HG03039 (cell line): ENCODE measurements at regions not wholly inside any gene's neighbourhood (a gene's known extent, or its start where the extent isn't known, plus 50 kb on each side); places are given as distances from the start of the nearest gene placed in this dataset.
"Not testable (repeated sequence)": the region's sequence is repeated elsewhere in the genome, so short reads cannot be mapped to it uniquely, and the experiment has no call there.

Experiments
- ATAC-seq: cut with Tn5 transposase; IDR thresholded peaks from one replicate; pipeline ENCODE4 v1.9.1; 2021; ENCODE audit warnings: mild to moderate bottlenecking, moderate library complexity; ENCODE audit not compliant: unreplicated experiment

DNA sequence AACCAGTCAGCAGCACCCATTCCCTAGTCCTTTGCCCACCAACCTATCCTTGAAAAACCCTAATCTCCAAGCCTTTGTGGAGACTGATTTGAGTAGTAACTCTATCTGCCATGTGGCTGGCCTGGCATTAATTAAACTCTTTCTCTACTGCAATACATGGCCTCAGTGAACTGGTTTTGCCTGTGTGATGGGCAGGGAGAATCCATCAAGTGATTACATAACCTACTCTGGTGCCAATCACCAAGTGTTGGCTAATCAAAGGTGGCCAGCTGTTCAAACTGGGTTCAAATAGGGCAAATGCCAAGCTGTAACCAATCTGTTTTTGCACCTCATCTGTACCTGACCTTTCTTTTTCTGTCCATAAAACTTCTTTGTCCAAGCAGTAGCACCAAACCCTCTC lies 139.8 kb upstream of the XPO1 start:
- no peak for ATAC-seq

DNA sequence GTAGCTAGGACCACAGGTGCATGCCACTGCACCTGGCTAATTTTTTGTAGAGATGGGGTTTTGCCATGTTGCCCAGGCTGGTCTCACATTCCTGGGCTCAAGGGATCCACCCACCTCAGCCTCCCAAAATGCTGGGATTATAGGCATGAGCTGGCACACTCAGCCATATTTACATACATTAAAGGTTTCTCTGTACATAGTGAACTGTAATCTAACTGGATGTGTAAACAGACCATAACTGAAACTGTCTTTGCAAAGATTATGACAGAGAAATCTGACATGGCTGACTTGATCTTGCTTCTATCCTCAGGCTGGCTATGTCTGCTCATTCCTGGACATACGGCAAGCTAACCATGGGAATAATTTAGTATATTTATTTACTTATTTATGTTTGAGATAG lies 139.2 kb upstream of the XPO1 start:
- ATAC-seq: no peak

GRCh38 chr2:61675204-61675603 lies 137.0 kb upstream of the XPO1 start:
- no peak for ATAC-seq

DNA sequence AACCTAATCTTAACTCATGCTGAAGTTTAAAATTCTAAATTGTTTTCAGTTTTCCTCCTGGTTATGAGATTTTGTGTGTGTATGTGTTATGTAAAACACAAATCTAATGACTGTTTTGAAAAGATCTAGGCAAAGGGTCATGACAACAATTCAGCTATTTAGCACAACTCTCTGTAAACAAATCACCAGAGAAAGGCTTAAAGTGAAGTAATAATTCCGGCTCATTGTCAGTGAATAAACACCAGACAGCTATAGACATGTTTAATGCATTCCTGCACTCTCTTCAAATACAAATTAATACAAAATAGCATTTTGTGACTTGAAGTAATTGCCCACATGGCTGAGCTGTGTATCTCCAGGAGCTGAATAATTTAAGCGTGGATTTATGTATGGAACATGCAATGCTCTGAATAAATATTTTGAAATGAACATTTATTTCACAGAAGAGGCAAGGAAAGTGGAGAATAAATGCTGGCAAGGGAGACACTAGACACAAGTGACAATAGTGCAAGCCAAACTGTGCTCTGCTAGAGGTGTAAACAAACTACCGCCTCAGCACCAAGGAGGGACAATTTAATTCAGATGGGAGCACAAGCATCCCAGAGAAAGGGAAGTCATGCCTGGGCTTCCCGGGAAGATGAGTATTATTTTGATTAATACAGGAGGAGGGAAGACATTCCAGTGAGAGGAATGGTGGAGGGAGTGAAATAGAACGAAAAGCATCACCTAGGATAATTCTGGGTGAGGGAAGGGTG lies 133.6 kb upstream of the XPO1 start:
- ATAC-seq: no peak

DNA sequence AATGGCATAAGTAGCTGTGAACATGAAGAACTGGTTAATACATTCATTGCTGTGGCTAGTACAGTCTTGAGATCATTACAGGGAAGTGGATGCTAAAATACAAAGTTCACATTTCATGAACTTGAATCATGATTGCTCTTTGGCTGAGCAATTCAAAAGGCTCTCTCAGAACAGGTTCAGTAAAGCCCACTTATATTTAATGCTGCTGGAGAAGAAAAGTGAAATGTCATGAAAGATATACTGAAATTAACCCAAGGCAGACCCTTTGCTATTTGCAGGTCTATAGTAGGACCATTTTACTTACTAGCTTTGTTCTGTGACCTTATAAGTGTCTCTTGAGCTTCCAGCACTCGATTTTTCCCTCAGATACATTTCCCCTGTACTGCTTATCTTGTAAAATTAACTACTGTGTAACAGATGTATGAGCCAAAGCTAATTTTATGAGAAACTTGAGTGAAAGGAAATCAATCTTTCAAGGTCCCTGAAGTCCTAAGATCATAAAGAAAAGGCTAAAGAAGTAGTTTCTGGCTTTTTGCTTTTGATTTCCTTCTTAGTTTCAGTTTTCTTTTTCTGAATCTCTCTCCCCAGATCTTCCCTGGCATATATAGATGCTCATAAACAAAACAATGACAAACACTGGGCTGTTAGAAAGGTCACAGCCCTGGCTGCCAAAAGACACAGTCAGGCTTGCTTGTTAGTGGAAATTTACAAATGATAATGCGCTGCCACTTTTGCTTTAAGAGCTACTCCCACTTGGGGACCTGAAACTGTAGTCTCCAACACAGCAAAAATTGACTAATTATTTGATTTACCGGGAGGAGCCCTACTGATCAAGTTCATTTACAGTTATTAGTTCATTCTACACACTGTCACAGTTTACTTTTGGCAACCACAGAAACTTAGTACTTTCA lies 132.7 kb upstream of the XPO1 start:
- ATAC-seq: no peak

DNA sequence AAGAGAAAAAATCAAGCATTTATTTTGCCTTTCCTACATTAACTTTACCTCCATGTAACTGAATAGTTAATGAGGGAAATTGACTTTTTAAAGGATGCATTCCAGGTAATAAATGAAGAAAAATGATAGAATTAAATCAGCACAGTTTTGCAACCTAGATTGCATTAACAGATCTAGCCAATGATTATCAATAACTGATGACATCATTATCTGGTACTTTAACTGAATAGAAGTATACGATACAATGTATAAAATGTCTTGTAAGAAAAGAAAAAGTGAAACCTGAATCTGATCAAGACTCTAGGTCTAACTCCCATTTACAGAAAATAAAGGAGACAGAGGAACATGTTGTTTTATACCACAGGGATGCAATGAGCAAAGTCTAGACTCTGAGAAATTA lies 126.0 kb upstream of the XPO1 start:
- no peak for ATAC-seq

DNA sequence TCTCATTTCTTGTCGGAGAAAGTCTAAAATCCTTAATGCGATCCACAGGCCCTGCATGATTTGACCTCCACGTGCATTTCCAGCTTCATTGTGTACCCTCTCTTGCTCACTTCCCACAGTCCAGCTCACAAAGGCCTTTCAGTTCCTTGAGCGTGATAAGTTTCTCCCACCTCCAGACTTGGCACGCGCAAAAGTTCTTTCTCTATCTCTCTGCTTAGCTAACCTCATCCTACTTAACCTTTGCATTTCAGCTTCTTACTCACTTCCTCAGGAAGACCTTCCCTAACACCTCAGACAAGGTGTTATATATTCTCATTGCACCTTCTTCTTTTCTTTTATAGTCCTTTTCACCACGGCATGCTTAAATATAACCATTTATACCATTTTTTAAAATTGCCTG lies 124.8 kb upstream of the XPO1 start:
- no peak for ATAC-seq

DNA sequence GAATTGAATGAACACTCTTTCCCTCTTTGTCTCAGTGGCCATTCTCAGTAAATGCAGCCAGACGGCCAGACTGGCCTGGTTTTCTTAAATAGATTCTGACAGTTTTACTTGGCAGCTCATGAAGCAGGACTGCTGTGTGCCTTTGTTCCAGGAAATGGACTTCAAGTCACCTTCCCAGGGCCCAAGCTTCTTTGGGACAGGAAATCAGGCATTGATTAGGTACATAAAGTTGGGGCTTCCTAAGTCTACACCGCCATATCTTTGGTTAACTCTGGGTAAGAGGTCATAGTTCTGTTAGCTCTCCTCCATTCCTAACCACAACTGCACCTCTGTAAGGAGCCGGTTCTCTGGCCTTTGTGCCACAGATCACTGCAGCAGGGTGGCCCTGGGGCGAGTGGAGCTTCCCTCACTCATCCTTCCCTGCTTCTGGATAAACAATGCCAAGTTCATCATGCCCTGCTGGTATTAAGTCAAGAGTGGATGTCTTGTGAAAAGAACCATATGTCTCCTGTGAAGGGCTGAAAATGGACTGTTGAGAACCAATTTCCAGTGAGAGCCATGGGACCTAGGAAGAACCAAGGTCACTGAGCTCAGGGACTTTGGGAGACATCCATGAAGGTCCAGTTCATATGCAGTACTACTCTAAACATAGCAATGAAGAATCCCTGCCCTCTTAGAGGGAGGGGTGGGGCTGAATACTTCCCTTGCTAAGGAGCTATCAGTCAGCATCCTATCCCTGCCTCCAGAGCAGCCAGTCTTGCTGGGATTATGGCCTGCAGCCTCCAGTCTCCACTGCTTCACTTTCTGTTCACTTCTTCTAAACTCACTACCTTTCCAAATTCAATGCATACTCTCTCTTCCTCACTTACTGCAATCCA lies 122.6 kb upstream of the XPO1 start:
- ATAC-seq: no peak

DNA sequence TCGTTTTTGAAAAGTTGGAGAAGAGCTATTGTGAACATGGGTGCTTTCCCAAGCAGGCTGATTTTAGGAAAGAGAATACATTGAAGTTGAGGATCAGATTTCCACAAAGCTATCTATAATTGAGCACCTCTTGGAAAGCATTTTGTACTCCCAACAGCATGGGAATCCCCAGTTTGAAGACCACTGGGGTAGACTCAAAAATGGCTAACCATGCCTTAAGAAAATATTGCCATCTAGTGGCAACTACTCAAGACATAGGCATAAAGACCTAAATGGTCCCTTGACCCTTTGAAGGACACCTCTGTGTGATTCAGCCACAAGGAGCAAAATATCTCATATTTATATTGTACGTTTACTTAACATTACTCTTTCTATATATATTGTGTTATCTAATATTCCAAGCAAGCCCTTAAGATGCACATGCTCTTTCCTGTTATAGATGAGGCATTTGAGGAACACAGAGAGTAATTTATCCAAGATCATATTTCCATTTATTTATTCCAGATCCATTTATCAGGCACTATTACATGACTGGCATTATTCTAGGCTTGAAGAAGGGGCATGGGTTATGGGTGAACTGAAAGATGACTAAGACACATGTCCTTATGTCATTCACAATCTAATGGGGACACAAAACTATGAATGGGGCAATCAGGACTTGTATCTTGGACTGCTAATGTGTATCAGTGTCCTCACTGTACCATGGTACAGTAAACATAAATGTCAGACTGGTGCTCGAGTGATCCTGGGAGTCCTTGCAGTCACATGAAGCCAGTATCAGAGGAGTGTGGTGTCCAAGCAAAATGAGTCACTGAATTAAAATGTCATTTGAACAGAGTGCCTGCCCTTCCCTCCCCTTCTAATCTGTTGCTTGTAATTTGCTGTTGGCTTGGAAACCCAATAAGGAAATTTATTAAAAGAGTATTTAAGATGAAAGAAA lies 121.0 kb upstream of the XPO1 start:
- ATAC-seq: no peak

DNA sequence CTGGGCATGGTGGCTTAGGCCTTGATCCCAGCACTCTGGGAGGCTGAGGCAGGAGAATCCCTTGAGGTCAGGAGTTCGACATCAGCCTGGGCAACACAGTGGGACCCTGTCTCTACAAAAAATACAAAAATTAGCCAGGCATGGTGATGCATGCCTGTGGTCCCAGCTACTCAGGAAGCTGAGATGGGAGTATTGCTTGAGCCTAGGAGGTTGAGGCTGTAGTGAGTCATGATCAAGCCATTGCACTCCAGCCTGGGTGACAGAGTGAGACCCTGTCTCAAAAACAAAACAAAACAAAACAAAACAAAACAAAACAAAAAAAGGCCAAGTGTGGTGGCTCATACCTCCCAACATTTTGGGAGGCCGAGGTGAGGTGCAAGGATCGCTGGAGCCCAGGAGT lies 111.8 kb upstream of the XPO1 start:
- ATAC-seq: not testable (repeated sequence)

- ATAC-seq: no peak
These were observed 110.9 kb upstream of the XPO1 start for GRCh38 chr2:61649021-61649420.

DNA sequence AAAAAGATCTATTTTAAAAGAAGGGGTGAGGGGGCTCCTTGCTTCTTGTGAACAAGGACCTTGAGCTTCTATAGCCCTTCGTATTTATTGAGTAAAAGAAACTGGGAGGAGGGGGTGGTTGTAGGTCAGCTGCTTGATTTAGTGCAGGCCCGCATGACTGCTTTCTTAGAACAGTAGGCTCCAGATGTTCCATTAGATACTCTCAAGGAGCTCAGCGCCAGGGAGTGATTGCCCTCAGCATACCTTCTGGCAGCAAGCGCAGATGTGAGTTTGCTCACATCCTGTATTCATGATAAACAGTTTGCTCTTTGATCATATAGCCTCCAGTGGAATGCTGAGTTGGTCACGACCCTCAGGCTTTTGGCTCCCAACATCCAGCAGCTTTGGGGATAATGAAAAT lies 108.9 kb upstream of the XPO1 start:
- no peak for ATAC-seq

DNA sequence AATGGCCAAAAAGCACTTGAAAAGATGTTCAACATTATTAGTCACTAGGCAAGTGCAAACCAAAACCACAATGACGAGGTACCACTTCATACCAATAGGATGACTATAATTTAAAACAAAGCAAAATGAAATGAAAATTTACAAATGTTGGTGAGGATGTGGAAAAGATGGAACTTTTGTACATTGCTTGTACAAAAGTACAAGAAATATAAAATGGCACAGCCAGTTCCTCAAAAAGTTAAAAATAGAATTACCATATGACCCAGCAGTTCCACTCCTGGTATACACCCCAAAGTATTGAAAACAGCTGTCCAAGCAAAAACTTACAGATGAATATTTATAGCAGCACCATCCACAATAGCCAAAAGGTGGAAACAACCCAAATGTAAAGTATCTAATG lies 107.8 kb upstream of the XPO1 start:
- no peak for ATAC-seq

- not testable (repeated sequence) for ATAC-seq
These were observed 105.0 kb upstream of the XPO1 start for GRCh38 chr2:61643153-61643552.

DNA sequence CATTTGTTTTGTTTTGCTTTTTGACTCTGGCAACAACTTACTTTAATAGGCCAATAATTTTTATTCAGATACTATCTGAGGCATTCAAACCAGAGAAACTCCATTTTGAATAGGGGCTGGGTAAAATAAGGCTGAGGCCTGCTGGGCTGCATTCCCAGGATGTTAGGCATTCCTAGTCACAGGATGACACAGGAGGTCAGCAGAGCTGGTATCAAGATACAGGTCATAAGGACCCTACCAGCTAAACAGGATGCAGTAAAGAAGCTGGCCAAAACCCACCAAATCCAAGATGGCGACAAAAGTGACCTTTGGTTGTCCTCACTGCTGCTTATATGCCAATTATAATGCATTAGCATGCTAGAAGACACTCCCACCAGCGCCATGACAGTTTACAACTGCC lies 102.2 kb upstream of the XPO1 start:
- ATAC-seq: no peak

GRCh38 chr2:61639721-61640120 lies 101.6 kb upstream of the XPO1 start:
- no peak for ATAC-seq

- ATAC-seq: no peak
These were observed 98.5 kb upstream of the XPO1 start for GRCh38 chr2:61636686-61637085.

GRCh38 chr2:61634512-61634911 lies 96.4 kb upstream of the XPO1 start:
- no peak for ATAC-seq

DNA sequence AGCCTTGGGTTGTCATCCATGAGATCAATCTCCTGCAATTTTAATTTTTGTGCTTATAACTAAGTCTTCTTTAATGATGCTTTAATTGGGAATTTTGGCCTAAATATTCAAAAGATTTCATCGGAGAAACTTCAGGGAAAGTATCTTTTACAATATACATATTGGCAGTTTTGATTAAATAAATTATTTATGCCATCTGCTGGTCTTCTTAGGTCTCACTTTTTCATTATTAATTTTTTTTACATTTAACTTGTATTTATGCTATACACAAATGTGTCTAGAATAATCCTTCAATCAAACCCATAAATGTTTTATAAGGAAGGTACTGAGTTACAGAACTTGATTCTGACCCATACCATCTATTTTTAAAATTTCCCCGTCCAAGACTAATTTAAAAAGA lies 95.1 kb upstream of the XPO1 start:
- ATAC-seq: no peak
